Neural progenitor cell (in vitro differentiated cells): ENCODE measurements at regions not wholly inside any gene's neighbourhood (a gene's known extent, or its start where the extent isn't known, plus 50 kb on each side); places are given as distances from the start of the nearest gene placed in this dataset.

Experiments used
- DNase-seq: peaks from one replicate; pipeline ENCODE4 v3.0.0-alpha.2; 2016; ENCODE audit warnings: low spot score
- H2AFZ ChIP-seq: fragments of 200-600 bp; sonication (generic); replicated peaks from 2 replicates; pipeline ENCODE4 v1.6.1; 2016; ENCODE audit warnings: antibody characterized with exemption
- H3F3A ChIP-seq: fragments of 200-600 bp; sonication (generic); 2 replicates; pipeline ENCODE4 v1.6.1; 2016; ENCODE audit warnings: antibody characterized with exemption, low read depth
- H3K27ac ChIP-seq: fragments of 200-600 bp; sonication (generic); 2 replicates; pipeline ENCODE4 v1.5.1; 2016; ENCODE audit warnings: mild to moderate bottlenecking
- H3K27me3 ChIP-seq: fragments of 200-600 bp; sonication (generic); 2 replicates; pipeline ENCODE4 v1.6.1; 2016; ENCODE audit warnings: mild to moderate bottlenecking, moderate library complexity
- H3K36me3 ChIP-seq: fragments of 200-600 bp; sonication (generic); 2 replicates; pipeline ENCODE4 v1.5.1; 2016
- H3K4me1 ChIP-seq: fragments of 200-600 bp; sonication (generic); 2 replicates; pipeline ENCODE4 v1.6.1; 2016; ENCODE audit warnings: mixed run types
- H3K4me2 ChIP-seq: fragments of 200-600 bp; sonication (generic); 2 replicates; pipeline ENCODE4 v1.6.1; 2016
- H3K4me3 ChIP-seq: fragments of 200-600 bp; sonication (generic); 2 replicates; pipeline ENCODE4 v1.5.1; 2016
- H3K79me2 ChIP-seq: fragments of 200-600 bp; sonication (generic); 2 replicates; pipeline ENCODE4 v1.6.1; 2016; ENCODE audit warnings: low read depth
- H3K9ac ChIP-seq: fragments of 200-600 bp; sonication (generic); 2 replicates; pipeline ENCODE4 v1.6.1; 2016
- H3K9me3 ChIP-seq: fragments of 200-600 bp; sonication (generic); 2 replicates; pipeline ENCODE4 v1.5.1; 2016; ENCODE audit warnings: low read depth
- H4K20me1 ChIP-seq: fragments of 200-600 bp; sonication (generic); 2 replicates; pipeline ENCODE4 v1.6.1; 2016; ENCODE audit warnings: low read depth
- H3K27ac Mint-ChIP-seq: 3 replicates; pipeline ENCODE4 v1.8.0; 2021; ENCODE audit warnings: mixed read lengths
- H3K27me3 Mint-ChIP-seq: 2 replicates; pipeline ENCODE4 v1.8.0; 2022; ENCODE audit warnings: low read depth, mild to moderate bottlenecking, inconsistent platforms, moderate library complexity, mixed read lengths; ENCODE audit not compliant: insufficient read depth
- H3K36me3 Mint-ChIP-seq: 3 replicates; pipeline ENCODE4 v1.8.0; 2021; ENCODE audit warnings: mixed read lengths
- H3K4me1 Mint-ChIP-seq: 3 replicates; pipeline ENCODE4 v1.8.0; 2021; ENCODE audit warnings: mixed read lengths
- H3K4me3 Mint-ChIP-seq: 3 replicates; pipeline ENCODE4 v1.8.0; 2021; ENCODE audit warnings: mild to moderate bottlenecking, moderate library complexity, mixed read lengths
- H3K9me3 Mint-ChIP-seq: 3 replicates; pipeline ENCODE4 v1.8.0; 2020; ENCODE audit warnings: mixed read lengths
- EZH2 ChIP-seq: fragments of 200-600 bp; sonication (generic); IDR thresholded peaks from 2 replicates; pipeline ENCODE4 v1.6.1; 2017; ENCODE audit warnings: antibody characterized with exemption, mild to moderate bottlenecking, moderate library complexity
- EZH2phosphoT487 ChIP-seq: fragments of 200-600 bp; sonication (generic); IDR thresholded peaks from 2 replicates; pipeline ENCODE4 v1.6.1; 2017; ENCODE audit warnings: antibody characterized with exemption
- TF ChIP-seq, protein P1 (sequence below): fragments of 200-600 bp; sonication (generic); IDR thresholded peaks from 2 replicates; pipeline ENCODE4 v1.5.1; 2017; ENCODE audit warnings: antibody characterized with exemption, mild to moderate bottlenecking

- H3K27ac Mint-ChIP-seq, result no peak overlapping the region
- TF ChIP-seq, protein P1, sequence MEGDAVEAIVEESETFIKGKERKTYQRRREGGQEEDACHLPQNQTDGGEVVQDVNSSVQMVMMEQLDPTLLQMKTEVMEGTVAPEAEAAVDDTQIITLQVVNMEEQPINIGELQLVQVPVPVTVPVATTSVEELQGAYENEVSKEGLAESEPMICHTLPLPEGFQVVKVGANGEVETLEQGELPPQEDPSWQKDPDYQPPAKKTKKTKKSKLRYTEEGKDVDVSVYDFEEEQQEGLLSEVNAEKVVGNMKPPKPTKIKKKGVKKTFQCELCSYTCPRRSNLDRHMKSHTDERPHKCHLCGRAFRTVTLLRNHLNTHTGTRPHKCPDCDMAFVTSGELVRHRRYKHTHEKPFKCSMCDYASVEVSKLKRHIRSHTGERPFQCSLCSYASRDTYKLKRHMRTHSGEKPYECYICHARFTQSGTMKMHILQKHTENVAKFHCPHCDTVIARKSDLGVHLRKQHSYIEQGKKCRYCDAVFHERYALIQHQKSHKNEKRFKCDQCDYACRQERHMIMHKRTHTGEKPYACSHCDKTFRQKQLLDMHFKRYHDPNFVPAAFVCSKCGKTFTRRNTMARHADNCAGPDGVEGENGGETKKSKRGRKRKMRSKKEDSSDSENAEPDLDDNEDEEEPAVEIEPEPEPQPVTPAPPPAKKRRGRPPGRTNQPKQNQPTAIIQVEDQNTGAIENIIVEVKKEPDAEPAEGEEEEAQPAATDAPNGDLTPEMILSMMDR, result no peak
- TF ChIP-seq EZH2phosphoT487, result no peak
- no peak for TF ChIP-seq EZH2
- no peaks in the 10 kb centered on the region for H3K27me3 Mint-ChIP-seq
- no peaks in the 10 kb centered on the region for H3F3A ChIP-seq
- H3K9ac ChIP-seq, result no peak overlapping the region
- no peaks in the 10 kb centered on the region for H4K20me1 ChIP-seq
- no peaks in the 10 kb centered on the region for H3K4me1 ChIP-seq
- no peak overlapping the region for H3K4me2 ChIP-seq
- no peak overlapping the region for H3K4me3 ChIP-seq
- H3K27me3 ChIP-seq, result no peaks in the 10 kb centered on the region
- no peaks in the 10 kb centered on the region for H3K36me3 Mint-ChIP-seq
- no peaks in the 10 kb centered on the region for H3K79me2 ChIP-seq
- no peaks in the 10 kb centered on the region for H3K9me3 ChIP-seq
- H3K36me3 ChIP-seq, result no peaks in the 10 kb centered on the region
- H3K4me3 Mint-ChIP-seq, result no peak overlapping the region
- no peaks in the 10 kb centered on the region for H3K9me3 Mint-ChIP-seq
- peaks cover 10% of the 10 kb centered on the region for H3K4me1 Mint-ChIP-seq
- DNase-seq, result no peak
- H2AFZ ChIP-seq, result peak overlapping the region; percentile 45
- no peak overlapping the region for H3K27ac ChIP-seq
These were observed 225.2 kb downstream of the GAS1 start for GRCh38 chr9:86721843-86722705.

GRCh38 chr9:86721226-86721781, 226.0 kb downstream of the GAS1 start:
- H3K27ac ChIP-seq, result no peak overlapping the region
- Mint-ChIP-seq H3K27ac (no peak overlapping the region), H3K4me1 (peaks cover 10% of the 10 kb centered on the region), H3K9me3 (no peaks in the 10 kb centered on the region), H3K36me3 (no peaks in the 10 kb centered on the region), H3K4me3 (no peak overlapping the region), H3K27me3 (no peaks in the 10 kb centered on the region)
- H3K4me3 ChIP-seq, result no peak overlapping the region
- no peak overlapping the region for H3K9ac ChIP-seq
- DNase-seq, result no peak
- TF ChIP-seq EZH2 (no peak), EZH2phosphoT487 (no peak)
- TF ChIP-seq, protein P1, result no peak
- H4K20me1 ChIP-seq, result no peaks in the 10 kb centered on the region
- H3K27me3 ChIP-seq, result no peaks in the 10 kb centered on the region
- no peaks in the 10 kb centered on the region for H3K9me3 ChIP-seq
- H3K4me2 ChIP-seq, result no peak overlapping the region
- no peaks in the 10 kb centered on the region for H3K4me1 ChIP-seq
- H3K36me3 ChIP-seq, result no peaks in the 10 kb centered on the region
- peak overlapping the region; percentile 45 for H2AFZ ChIP-seq
- no peaks in the 10 kb centered on the region for H3K79me2 ChIP-seq
- no peaks in the 10 kb centered on the region for H3F3A ChIP-seq

- Histone ChIP-seq H3K9me3 (no peaks in the 10 kb centered on the region), H4K20me1 (no peaks in the 10 kb centered on the region), H3K79me2 (no peaks in the 10 kb centered on the region), H3K36me3 (no peaks in the 10 kb centered on the region), H3K4me3 (no peak overlapping the region), H3K4me1 (no peaks in the 10 kb centered on the region), H3K4me2 (no peak overlapping the region), H3K27me3 (no peaks in the 10 kb centered on the region), H2AFZ (no peak overlapping the region), H3K9ac (no peak overlapping the region), H3F3A (no peaks in the 10 kb centered on the region), H3K27ac (no peak overlapping the region)
- Mint-ChIP-seq H3K4me3 (no peak overlapping the region), H3K9me3 (no peaks in the 10 kb centered on the region), H3K27me3 (no peaks in the 10 kb centered on the region), H3K36me3 (no peaks in the 10 kb centered on the region), H3K27ac (no peak overlapping the region), H3K4me1 (peaks cover 10% of the 10 kb centered on the region)
- TF ChIP-seq EZH2phosphoT487 (no peak), EZH2 (no peak)
- TF ChIP-seq, protein P1, result no peak
- DNase-seq, result no peak
These were observed 226.6 kb downstream of the GAS1 start for GRCh38 chr9:86720639-86721225.
